Non-pigmented ciliary epithelial cell (primary cell): ENCODE measurements at regions not wholly inside any gene's neighbourhood (a gene's known extent, or its start where the extent isn't known, plus 50 kb on each side); places are given as distances from the start of the nearest gene placed in this dataset.
"Not testable (repeated sequence)": the region's sequence is repeated elsewhere in the genome, so short reads cannot be mapped to it uniquely, and the experiment has no call there.

Source experiments
- DNase-seq: peaks from one replicate; pipeline ENCODE4 v3.0.0-alpha.2; 2010; ENCODE audit warnings: low read depth

- DNase-seq = no peak
These were observed 530.4 kb upstream of the DAB2 start for GRCh38 chr5:39955156-39955555.

GRCh38 chr5:39951070-39951469 lies 526.3 kb upstream of the DAB2 start:
- DNase-seq = no peak

- DNase-seq = peak; percentile 32
These were observed 524.2 kb upstream of the DAB2 start for GRCh38 chr5:39948867-39949468.

GRCh38 chr5:39948341-39948740 lies 523.6 kb upstream of the DAB2 start:
- no peak for DNase-seq

- DNase-seq = no peak
These were observed 522.9 kb upstream of the DAB2 start for GRCh38 chr5:39947657-39948056.

GRCh38 chr5:39946356-39947045 lies 521.7 kb upstream of the DAB2 start:
- DNase-seq = no peak

GRCh38 chr5:39945870-39946269 lies 521.1 kb upstream of the DAB2 start:
- DNase-seq = no peak

GRCh38 chr5:39943811-39944210 lies 519.0 kb upstream of the DAB2 start:
- peak; percentile 8 for DNase-seq

GRCh38 chr5:39942606-39943005 lies 517.8 kb upstream of the DAB2 start:
- no peak for DNase-seq

- DNase-seq = no peak
These were observed 516.6 kb upstream of the DAB2 start for GRCh38 chr5:39941416-39941815.

GRCh38 chr5:39934830-39935229 lies 510.1 kb upstream of the DAB2 start:
- DNase-seq = no peak

GRCh38 chr5:39933061-39933460 lies 508.3 kb upstream of the DAB2 start:
- no peak for DNase-seq

- DNase-seq = no peak
These were observed 503.9 kb upstream of the DAB2 start for GRCh38 chr5:39928709-39929108.

- no peak for DNase-seq
These were observed 495.1 kb upstream of the DAB2 start for GRCh38 chr5:39919876-39920275.

GRCh38 chr5:39912906-39913305 lies 488.1 kb upstream of the DAB2 start:
- no peak for DNase-seq

- not testable (repeated sequence) for DNase-seq
These were observed 482.6 kb upstream of the DAB2 start for GRCh38 chr5:39907267-39907951.

- peak; percentile 48 for DNase-seq
These were observed 481.4 kb upstream of the DAB2 start for GRCh38 chr5:39906146-39906545.

GRCh38 chr5:39905356-39905755 lies 480.6 kb upstream of the DAB2 start:
- DNase-seq = no peak

GRCh38 chr5:39902626-39903025 lies 477.8 kb upstream of the DAB2 start:
- no peak for DNase-seq

- DNase-seq = no peak
These were observed 474.0 kb upstream of the DAB2 start for GRCh38 chr5:39898731-39899130.

- no peak for DNase-seq
These were observed 471.9 kb upstream of the DAB2 start for GRCh38 chr5:39896706-39897105.

GRCh38 chr5:39896104-39896503 lies 471.3 kb upstream of the DAB2 start:
- DNase-seq = no peak

- DNase-seq = no peak
These were observed 467.9 kb upstream of the DAB2 start for GRCh38 chr5:39892708-39893107.
